ENCODE measurements at regions not wholly inside any gene's neighbourhood (a gene's known extent, or its start where the extent isn't known, plus 50 kb on each side); places are given as distances from the start of the nearest gene placed in this dataset.

DNA sequence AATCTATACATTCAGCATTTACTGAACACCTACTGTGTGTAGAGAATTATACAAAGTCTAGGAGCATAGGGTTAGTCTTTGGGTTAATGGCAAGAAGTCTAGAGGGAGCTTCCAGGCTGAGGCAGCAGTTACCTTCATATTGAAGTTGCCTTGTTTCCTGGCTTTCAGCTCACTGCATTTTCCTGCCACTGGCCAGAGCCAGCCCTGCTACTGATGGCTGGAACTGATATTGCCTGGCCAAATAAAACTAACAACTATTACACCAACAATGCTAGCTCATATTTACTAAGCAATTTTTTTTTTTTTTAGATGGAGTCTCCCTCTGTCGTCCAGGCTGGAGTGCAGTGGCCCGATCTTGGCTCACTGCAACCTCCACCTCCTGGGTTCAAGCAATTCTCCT, 165.7 kb upstream of the ITGB1 start:
- Histone ChIP-seq H3K4me3 (replicated peaks in 1 of 3; ENCODE audit: insufficient read depth in 1 of 3, low read depth in 1 of 3, low read length in 3 of 3) (no peak overlapping the region), H4K20me1 (replicated peaks; ENCODE audit: control insufficient read depth, extremely low read depth, insufficient read depth, low read length) (no peaks in the 10 kb centered on the region), H3K9me1 (replicated peaks; ENCODE audit: control insufficient read depth, extremely low read depth, insufficient read depth, low read length) (no peaks in the 10 kb centered on the region), H3K9ac (replicated peaks; ENCODE audit: extremely low read depth, insufficient read depth, low read length) (no peak overlapping the region), H3K27ac (ENCODE audit: insufficient read depth, low read depth, low read length) (no peak overlapping the region), H3K4me1 (ENCODE audit: control insufficient read depth, extremely low read depth, insufficient read depth, low read length) (peaks cover 15% of the 10 kb centered on the region), H3K79me2 (ENCODE audit: control insufficient read depth, insufficient read depth, low read length) (no peaks in the 10 kb centered on the region), H3K4me2 (ENCODE audit: insufficient read depth, low read length) (no peak overlapping the region), H3K36me3 (ENCODE audit: control insufficient read depth in 2 of 2, extremely low read depth in 1 of 2, insufficient read depth in 2 of 2, low read length in 2 of 2) (no peaks in the 10 kb centered on the region), H3K27me3 (ENCODE audit: control insufficient read depth in 2 of 2, insufficient read depth in 2 of 2, low read length in 2 of 2) (no peaks in the 10 kb centered on the region), H3K9me3 (replicated peaks; ENCODE audit: control insufficient read depth, insufficient read depth, low read length) (no peaks in the 10 kb centered on the region), H2AFZ (ENCODE audit: low read depth, low read length) (no peak overlapping the region)
- intact Hi-C loops (cut with micrococcal nuclease) (loop anchor here (1.0 kb wide), 1 partner anchor 35 kb away; no protein-coding TSS in a partner anchor), dilution Hi-C loops (cut with MboI; ENCODE audit: extremely low pct_ligation_motif_present, low sequenced_read_pairs) (no loop called here)
- FAIRE-seq (peak; percentile 62), DNase-seq (ENCODE audit: low read depth, low spot score) (peak; percentile 73)
- POLR2A ChIA-PET = no interaction called here
- CTCF ChIA-PET = interaction anchor here (0.8 to 5.8 kb wide), 6 partner anchors 8 to 115 kb away, joined by 3 to 47 read pairs (median 5); no protein-coding TSS in a partner anchor
- no peak for TF ChIP-seq MAX (IDR thresholded peaks at IDR 0.05; ENCODE audit: insufficient read depth, insufficient read length)
- no peak for TF ChIP-seq POLR2AphosphoS5 (IDR thresholded peaks at IDR 0.05; ENCODE audit: insufficient read depth, low read depth, low read length)
- no peak for TF ChIP-seq GATA2 (IDR thresholded peaks at IDR 0.05; ENCODE audit: insufficient read depth, insufficient read length, low read depth, low read length)
- TF ChIP-seq FOS (IDR thresholded peaks at IDR 0.05; ENCODE audit: borderline replicate concordance, insufficient read depth, low read length) = no peak
- TF ChIP-seq MYC (IDR thresholded peaks at IDR 0.05; ENCODE audit: low read depth, low read length) = no peak
- no peak for TF ChIP-seq JUN (IDR thresholded peaks at IDR 0.05; ENCODE audit: borderline replicate concordance, insufficient read depth, insufficient read length, low read depth)
- TF ChIP-seq, protein P1, sequence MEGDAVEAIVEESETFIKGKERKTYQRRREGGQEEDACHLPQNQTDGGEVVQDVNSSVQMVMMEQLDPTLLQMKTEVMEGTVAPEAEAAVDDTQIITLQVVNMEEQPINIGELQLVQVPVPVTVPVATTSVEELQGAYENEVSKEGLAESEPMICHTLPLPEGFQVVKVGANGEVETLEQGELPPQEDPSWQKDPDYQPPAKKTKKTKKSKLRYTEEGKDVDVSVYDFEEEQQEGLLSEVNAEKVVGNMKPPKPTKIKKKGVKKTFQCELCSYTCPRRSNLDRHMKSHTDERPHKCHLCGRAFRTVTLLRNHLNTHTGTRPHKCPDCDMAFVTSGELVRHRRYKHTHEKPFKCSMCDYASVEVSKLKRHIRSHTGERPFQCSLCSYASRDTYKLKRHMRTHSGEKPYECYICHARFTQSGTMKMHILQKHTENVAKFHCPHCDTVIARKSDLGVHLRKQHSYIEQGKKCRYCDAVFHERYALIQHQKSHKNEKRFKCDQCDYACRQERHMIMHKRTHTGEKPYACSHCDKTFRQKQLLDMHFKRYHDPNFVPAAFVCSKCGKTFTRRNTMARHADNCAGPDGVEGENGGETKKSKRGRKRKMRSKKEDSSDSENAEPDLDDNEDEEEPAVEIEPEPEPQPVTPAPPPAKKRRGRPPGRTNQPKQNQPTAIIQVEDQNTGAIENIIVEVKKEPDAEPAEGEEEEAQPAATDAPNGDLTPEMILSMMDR (IDR thresholded peaks at IDR 0.05; ENCODE audit: extremely low read depth in 1 of 2, insufficient read depth in 1 of 2, low read depth in 1 of 2, low read length in 2 of 2) = no peak
- no peak for TF ChIP-seq POLR2A (IDR thresholded peaks at IDR 0.05; ENCODE audit: low read depth, low read length)
- TF ChIP-seq EZH2 (IDR thresholded peaks at IDR 0.05; ENCODE audit: borderline replicate concordance, low read depth, low read length, severe bottlenecking) = no peak
- BruUV-seq (replicated peaks) = no TSS peak

All from endothelial cell of umbilical vein (primary cell).